Naive thymus-derived CD4-positive, alpha-beta T cell (primary cell): ENCODE measurements at regions not wholly inside any gene's neighbourhood (a gene's known extent, or its start where the extent isn't known, plus 50 kb on each side); places are given as distances from the start of the nearest gene placed in this dataset.
A peak's percentile ranks its signal among the peaks of the same experiment; 100 is the strongest.

Source experiments
- ATAC-seq: fragments of 150-1000 bp; cut with Tn5 transposase; 2 replicates; pipeline ENCODE4 v1.10.0; 2021; ENCODE audit warnings: mild to moderate bottlenecking, moderate library complexity
- CTCF ChIA-PET: fragments of 350-600 bp; sonication (Branson Sonifier 250); formaldehyde crosslinking; loops from one replicate; lab custom pipeline; 2021; ENCODE audit warnings: antibody characterized with exemption; lab: Charles Lee
- POLR2A ChIA-PET: fragments of 350-600 bp; sonication (Branson Sonifier 250); formaldehyde crosslinking; loops from one replicate; lab custom pipeline; 2021; ENCODE audit warnings: antibody characterized with exemption, inconsistent platforms; lab: Charles Lee
- DNase-seq, 9 donors: peaks; one replicate each; pipeline versions ENCODE4 v3.0.0 to v3.0.0-alpha.2; 2020 to 2022; ENCODE audit warnings: mixed read lengths in 1 of 9
- H3K27ac ChIP-seq: one replicate; pipeline ENCODE4 v1.7.0; 2013; ENCODE audit warnings: mild to moderate bottlenecking, low read depth, low read length, moderate library complexity
- H3K27me3 ChIP-seq, 2 donors: one replicate each; pipeline ENCODE4 v1.7.0; 2013; ENCODE audit warnings: low read length in 2 of 2, mild to moderate bottlenecking in 2 of 2, moderate library complexity in 2 of 2; ENCODE audit not compliant: control insufficient read depth in 2 of 2, insufficient read depth in 2 of 2
- H3K36me3 ChIP-seq, 3 experiments: 1 replicate in 2 of 3; 2 replicates in 1 of 3; pipeline ENCODE4 v1.7.0; 2013; ENCODE audit warnings: low read length in 3 of 3, mild to moderate bottlenecking in 3 of 3, moderate library complexity in 1 of 3; ENCODE audit not compliant: insufficient read depth in 3 of 3, control insufficient read depth in 2 of 3
- H3K4me1 ChIP-seq, 2 donors: one replicate each; pipeline ENCODE4 v1.7.0; 2013; ENCODE audit warnings: low read length in 2 of 2, mild to moderate bottlenecking in 2 of 2, moderate library complexity in 1 of 2; ENCODE audit not compliant: control insufficient read depth in 2 of 2, insufficient read depth in 2 of 2
- H3K4me3 ChIP-seq: 2 replicates; pipeline ENCODE4 v1.7.0; 2013; ENCODE audit warnings: mild to moderate bottlenecking, low read length
- H3K9me3 ChIP-seq, 3 experiments: 1 replicate in 2 of 3; 2 replicates in 1 of 3; pipeline ENCODE4 v1.7.0; 2013; ENCODE audit warnings: low read length in 3 of 3; ENCODE audit not compliant: control insufficient read depth in 2 of 3
- H3K27ac Mint-ChIP-seq, 9 donors: one replicate each; pipeline ENCODE4 v1.8.0; 2020 to 2022; ENCODE audit warnings: mixed read lengths in 9 of 9, mild to moderate bottlenecking in 8 of 9, moderate library complexity in 5 of 9, inconsistent platforms in 2 of 9
- H3K27me3 Mint-ChIP-seq, 5 donors: one replicate each; pipeline ENCODE4 v1.8.0; 2021 to 2022; ENCODE audit warnings: mixed read lengths in 5 of 5, mild to moderate bottlenecking in 1 of 5
- H3K36me3 Mint-ChIP-seq, 5 donors: one replicate each; pipeline ENCODE4 v1.8.0; 2020 to 2022; ENCODE audit warnings: mixed read lengths in 5 of 5, mild to moderate bottlenecking in 3 of 5, inconsistent platforms in 1 of 5
- H3K4me1 Mint-ChIP-seq, 7 donors: one replicate each; pipeline ENCODE4 v1.8.0; 2020 to 2022; ENCODE audit warnings: mixed read lengths in 7 of 7, mild to moderate bottlenecking in 3 of 7, inconsistent platforms in 1 of 7
- H3K4me3 Mint-ChIP-seq, 10 donors: one replicate each; pipeline ENCODE4 v1.8.0; 2020 to 2022; ENCODE audit warnings: mild to moderate bottlenecking in 10 of 10, mixed read lengths in 10 of 10, moderate library complexity in 6 of 10, inconsistent platforms in 2 of 10
- H3K9me3 Mint-ChIP-seq, 11 donors: one replicate each; pipeline ENCODE4 v1.8.0; 2020 to 2022; ENCODE audit warnings: mixed read lengths in 11 of 11, mild to moderate bottlenecking in 4 of 11, inconsistent platforms in 1 of 11, moderate library complexity in 1 of 11
- intact Hi-C, 2 donors: fragments of 100-400 bp; cut with micrococcal nuclease; formaldehyde crosslinking; loops; one replicate each; pipeline ENCODE4 v1.15.1; 2023

- H3K9me3 Mint-ChIP-seq, result peaks cover 0 to 4% (median 1%) of the 10 kb centered on the region in 11 donors
- H3K27me3 ChIP-seq, result no peaks in the 10 kb centered on the region
- H3K4me3 ChIP-seq, result no peak overlapping the region
- no peaks in the 10 kb centered on the region for H3K4me1 ChIP-seq
- peaks cover 0 to 32% (median 9%) of the 10 kb centered on the region in 5 donors for H3K27me3 Mint-ChIP-seq
- H3K9me3 ChIP-seq, result no peaks in the 10 kb centered on the region
- intact Hi-C loops, result no loop called here
- no peak for DNase-seq
- ChIA-PET POLR2A (no interaction called here), CTCF (no interaction called here)
- no peak for ATAC-seq
- H3K27ac Mint-ChIP-seq, result peak overlapping the region in 1 of 9 donors; percentile 34
- H3K27ac ChIP-seq, result no peak overlapping the region
- no peaks in the 10 kb centered on the region for H3K36me3 Mint-ChIP-seq
- no peaks in the 10 kb centered on the region for H3K4me1 Mint-ChIP-seq
- no peaks in the 10 kb centered on the region for H3K36me3 ChIP-seq
- H3K4me3 Mint-ChIP-seq, result no peak overlapping the region
Observed at GRCh38 chr1:57711326-57711725, 287.5 kb upstream of the DAB1 start.

- Histone ChIP-seq H3K27ac (no peak overlapping the region), H3K4me1 (no peaks in the 10 kb centered on the region), H3K9me3 (no peaks in the 10 kb centered on the region), H3K4me3 (no peak overlapping the region), H3K27me3 (no peaks in the 10 kb centered on the region), H3K36me3 (no peaks in the 10 kb centered on the region)
- Mint-ChIP-seq H3K9me3 (peaks cover 0 to 6% (median 0%) of the 10 kb centered on the region in 11 donors), H3K36me3 (no peaks in the 10 kb centered on the region), H3K27me3 (peaks cover 0 to 26% (median 8%) of the 10 kb centered on the region in 5 donors), H3K27ac (no peak overlapping the region), H3K4me1 (no peaks in the 10 kb centered on the region), H3K4me3 (no peak overlapping the region)
- intact Hi-C loops, result no loop called here
- ATAC-seq, result no peak
- ChIA-PET CTCF (no interaction called here), POLR2A (no interaction called here)
- no peak for DNase-seq
Observed at GRCh38 chr1:57707631-57708030, 283.8 kb upstream of the DAB1 start.

- no peaks in the 10 kb centered on the region for H3K9me3 ChIP-seq
- H3K9me3 Mint-ChIP-seq, result peaks cover 0 to 9% (median 5%) of the 10 kb centered on the region in 11 donors
- H3K27me3 ChIP-seq, result no peaks in the 10 kb centered on the region
- no peaks in the 10 kb centered on the region for H3K4me1 ChIP-seq
- DNase-seq (no peak), ATAC-seq (no peak)
- intact Hi-C loops, result no loop called here
- H3K4me3 Mint-ChIP-seq, result no peak overlapping the region
- no peaks in the 10 kb centered on the region for H3K4me1 Mint-ChIP-seq
- H3K36me3 Mint-ChIP-seq, result no peaks in the 10 kb centered on the region
- ChIA-PET CTCF (no interaction called here), POLR2A (no interaction called here)
- peaks cover 0 to 20% (median 8%) of the 10 kb centered on the region in 5 donors for H3K27me3 Mint-ChIP-seq
- H3K4me3 ChIP-seq, result no peak overlapping the region
- H3K36me3 ChIP-seq, result no peaks in the 10 kb centered on the region
- no peak overlapping the region for H3K27ac Mint-ChIP-seq
- H3K27ac ChIP-seq, result no peak overlapping the region
Observed at GRCh38 chr1:57704811-57705210, 281.0 kb upstream of the DAB1 start.

- Histone ChIP-seq H3K27me3 (no peaks in the 10 kb centered on the region), H3K4me3 (no peak overlapping the region), H3K36me3 (no peaks in the 10 kb centered on the region), H3K27ac (no peak overlapping the region), H3K9me3 (no peaks in the 10 kb centered on the region), H3K4me1 (no peaks in the 10 kb centered on the region)
- H3K4me1 Mint-ChIP-seq, result no peaks in the 10 kb centered on the region
- ChIA-PET POLR2A (no interaction called here), CTCF (no interaction called here)
- ATAC-seq, result no peak
- peaks cover 0 to 16% (median 8%) of the 10 kb centered on the region in 5 donors for H3K27me3 Mint-ChIP-seq
- peaks cover 0 to 10% (median 5%) of the 10 kb centered on the region in 11 donors for H3K9me3 Mint-ChIP-seq
- no peak overlapping the region for H3K27ac Mint-ChIP-seq
- no peak for DNase-seq
- intact Hi-C loops, result no loop called here
- H3K4me3 Mint-ChIP-seq, result no peak overlapping the region
- no peaks in the 10 kb centered on the region for H3K36me3 Mint-ChIP-seq
Observed at GRCh38 chr1:57704231-57704630, 280.4 kb upstream of the DAB1 start.

- Mint-ChIP-seq H3K27me3 (peaks cover 0 to 13% (median 4%) of the 10 kb centered on the region in 5 donors), H3K27ac (no peak overlapping the region), H3K9me3 (peaks cover 3 to 34% (median 14%) of the 10 kb centered on the region in 11 donors), H3K36me3 (peaks cover 0 to 5% (median 0%) of the 10 kb centered on the region in 5 donors), H3K4me3 (no peak overlapping the region), H3K4me1 (no peaks in the 10 kb centered on the region)
- no peaks in the 10 kb centered on the region for H3K4me1 ChIP-seq
- ChIA-PET CTCF (no interaction called here), POLR2A (no interaction called here)
- H3K36me3 ChIP-seq, result no peaks in the 10 kb centered on the region
- intact Hi-C loops, result no loop called here
- H3K4me3 ChIP-seq, result no peak overlapping the region
- DNase-seq, result no peak
- no peak for ATAC-seq
- no peak overlapping the region for H3K27ac ChIP-seq
- no peaks in the 10 kb centered on the region for H3K27me3 ChIP-seq
- H3K9me3 ChIP-seq, result no peaks in the 10 kb centered on the region
Observed at GRCh38 chr1:57696904-57697303, 273.0 kb upstream of the DAB1 start.

GRCh38 chr1:57696043-57696442 lies 272.2 kb upstream of the DAB1 start:
- no peaks in the 10 kb centered on the region for H3K36me3 ChIP-seq
- no peak for DNase-seq
- H3K4me3 Mint-ChIP-seq, result no peak overlapping the region
- no peak overlapping the region for H3K27ac Mint-ChIP-seq
- no peaks in the 10 kb centered on the region for H3K9me3 ChIP-seq
- H3K4me1 ChIP-seq, result no peaks in the 10 kb centered on the region
- no peak overlapping the region for H3K27ac ChIP-seq
- peaks cover 0 to 13% (median 4%) of the 10 kb centered on the region in 5 donors for H3K27me3 Mint-ChIP-seq
- H3K4me3 ChIP-seq, result no peak overlapping the region
- no peaks in the 10 kb centered on the region for H3K27me3 ChIP-seq
- ChIA-PET CTCF (no interaction called here), POLR2A (no interaction called here)
- H3K4me1 Mint-ChIP-seq, result no peaks in the 10 kb centered on the region
- peaks cover 0 to 5% (median 0%) of the 10 kb centered on the region in 5 donors for H3K36me3 Mint-ChIP-seq
- peaks cover 0 to 41% (median 15%) of the 10 kb centered on the region in 11 donors for H3K9me3 Mint-ChIP-seq
- ATAC-seq, result no peak
- intact Hi-C loops, result no loop called here

GRCh38 chr1:57686306-57686705 lies 262.4 kb upstream of the DAB1 start:
- ChIA-PET CTCF (no interaction called here), POLR2A (no interaction called here)
- Histone ChIP-seq H3K27ac (no peak overlapping the region), H3K27me3 (no peaks in the 10 kb centered on the region), H3K4me3 (no peak overlapping the region), H3K36me3 (no peaks in the 10 kb centered on the region), H3K9me3 (peaks cover 0 to 7% (median 0%) of the 10 kb centered on the region in 3 experiments), H3K4me1 (no peaks in the 10 kb centered on the region)
- intact Hi-C loops, result no loop called here
- Mint-ChIP-seq H3K4me1 (no peaks in the 10 kb centered on the region), H3K9me3 (peaks cover 10 to 79% (median 29%) of the 10 kb centered on the region in 11 donors), H3K4me3 (no peak overlapping the region), H3K27ac (no peak overlapping the region), H3K27me3 (peaks cover 0 to 13% (median 6%) of the 10 kb centered on the region in 5 donors), H3K36me3 (peaks cover 0 to 13% (median 0%) of the 10 kb centered on the region in 5 donors)
- no peak for DNase-seq
- no peak for ATAC-seq
